ENCODE measurements at regions not wholly inside any gene's neighbourhood (a gene's known extent, or its start where the extent isn't known, plus 50 kb on each side); places are given as distances from the start of the nearest gene placed in this dataset.

DNA sequence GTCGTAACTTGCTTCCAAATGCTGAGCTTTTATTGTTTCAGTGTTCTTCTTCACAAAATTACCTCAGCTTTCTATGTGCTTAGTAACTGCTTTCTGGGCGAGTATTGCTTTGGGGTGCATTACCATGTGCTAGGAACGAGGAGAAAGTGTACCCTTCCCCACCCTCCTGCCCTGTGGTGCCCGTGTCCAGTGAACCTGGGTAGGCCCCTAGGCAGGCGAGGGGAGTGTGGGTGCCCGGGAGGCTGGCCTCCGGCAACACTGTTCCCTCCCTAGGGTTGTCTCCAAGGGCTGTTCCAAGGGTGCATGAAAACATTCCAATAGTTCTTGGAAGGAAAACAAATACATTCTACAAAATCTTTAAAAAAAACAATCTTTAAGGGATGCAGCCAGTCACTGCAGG is 216.5 kb upstream of the SOX1 start (continued):
- TF ChIP-seq HDAC6 (IDR thresholded peaks at IDR 0.05; ENCODE audit: low read depth, low read length), result no peak
